ACC112 (cell line): ENCODE measurements at regions not wholly inside any gene's neighbourhood (a gene's known extent, or its start where the extent isn't known, plus 50 kb on each side); places are given as distances from the start of the nearest gene placed in this dataset.

Experiments
- H2AFZ ChIP-seq: fragments of 200-600 bp; sonication (generic); one replicate; pipeline ENCODE4 v1.6.0; 2017; ENCODE audit warnings: antibody characterized with exemption, low read length; ENCODE audit not compliant: unreplicated experiment
- H3K27ac ChIP-seq: fragments of 200-600 bp; sonication (generic); 2 replicates; pipeline ENCODE4 v1.5.1; 2014; ENCODE audit warnings: low read depth, mild to moderate bottlenecking, antibody characterized with exemption, low read length, moderate library complexity
- H3K27me3 ChIP-seq: fragments of 200-600 bp; sonication (generic); 2 replicates; pipeline ENCODE4 v1.6.1; 2014; ENCODE audit warnings: mild to moderate bottlenecking, antibody characterized with exemption, low read length, moderate library complexity, mixed read lengths; ENCODE audit not compliant: insufficient read depth
- H3K36me3 ChIP-seq: fragments of 200-600 bp; sonication (generic); 2 replicates; pipeline ENCODE4 v1.6.1; 2016; ENCODE audit warnings: mild to moderate bottlenecking, antibody characterized with exemption, low read length, moderate library complexity, mixed read lengths; ENCODE audit not compliant: insufficient read depth
- H3K4me1 ChIP-seq: fragments of 200-600 bp; sonication (generic); one replicate; pipeline ENCODE4 v1.6.1; 2016; ENCODE audit warnings: low read length, mixed read lengths; ENCODE audit not compliant: insufficient read depth, unreplicated experiment, control insufficient read depth
- H3K4me3 ChIP-seq: fragments of 200-600 bp; sonication (generic); 2 replicates; pipeline ENCODE4 v1.5.1; 2014; ENCODE audit warnings: mild to moderate bottlenecking, low read depth, low read length
- H3K79me2 ChIP-seq: fragments of 200-600 bp; sonication (generic); one replicate; pipeline ENCODE4 v1.6.0; 2016; ENCODE audit warnings: low read length; ENCODE audit not compliant: control insufficient read depth, unreplicated experiment, insufficient read depth

DNA sequence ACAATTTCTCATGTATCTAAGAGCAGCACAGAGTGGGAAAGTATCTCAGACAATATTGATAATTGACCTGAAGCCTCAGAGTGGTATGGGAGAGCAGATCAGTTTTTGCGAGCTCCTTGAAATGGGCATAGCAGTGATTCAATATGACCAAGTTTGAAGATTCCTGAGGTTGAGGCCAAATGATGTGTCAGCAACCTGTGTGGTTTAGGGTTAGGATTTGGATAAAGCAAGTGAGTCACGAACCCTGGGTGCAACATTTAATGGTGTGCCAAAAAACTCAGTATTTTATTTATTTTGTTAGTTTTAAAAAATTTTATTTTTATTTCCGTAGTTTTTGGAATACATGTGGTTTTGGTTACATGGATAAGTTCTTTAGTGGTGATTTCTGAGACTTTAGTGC, 92.5 kb upstream of the C21orf91 start:
- H2AFZ ChIP-seq: no peak overlapping the region
- peaks cover 31% of the 10 kb centered on the region for H3K27me3 ChIP-seq
- no peaks in the 10 kb centered on the region for H3K4me1 ChIP-seq
- no peak overlapping the region for H3K27ac ChIP-seq
- no peak overlapping the region for H3K4me3 ChIP-seq
- H3K36me3 ChIP-seq: no peaks in the 10 kb centered on the region
- no peaks in the 10 kb centered on the region for H3K79me2 ChIP-seq

DNA sequence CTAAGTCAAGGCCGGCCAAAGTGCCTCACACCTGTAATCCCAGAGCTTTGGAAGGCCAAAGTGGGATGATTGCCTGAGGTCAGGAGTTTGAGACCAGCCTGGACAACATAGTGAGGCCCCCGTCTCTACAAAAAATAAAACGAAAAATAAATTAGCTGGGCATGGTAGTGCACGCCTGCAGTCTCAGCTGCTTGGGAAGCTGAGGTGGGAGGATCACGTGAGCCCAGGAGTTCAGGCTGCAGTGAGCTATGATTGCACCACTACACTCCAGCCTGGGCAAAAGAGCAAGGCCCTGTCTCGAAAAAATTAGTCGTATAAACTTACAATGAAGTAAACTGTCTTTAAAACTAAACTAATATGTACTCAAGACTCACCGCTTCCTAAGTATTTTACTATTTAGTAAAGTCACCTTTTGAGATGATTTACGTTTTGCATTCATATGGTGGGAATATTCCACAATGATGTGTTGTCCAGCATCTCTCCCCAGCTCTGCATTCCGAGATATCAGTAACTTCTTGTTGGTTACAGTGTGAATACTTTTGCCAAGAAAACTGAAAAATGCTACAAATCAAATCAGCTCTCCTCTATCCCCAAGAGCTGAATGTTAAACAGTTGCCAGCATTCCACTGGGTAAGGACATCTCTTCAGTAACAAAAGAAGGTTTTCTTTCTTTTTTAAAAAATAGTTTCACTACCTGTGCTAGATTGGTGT, 84.9 kb upstream of the C21orf91 start:
- H3K27ac ChIP-seq: no peak overlapping the region
- H2AFZ ChIP-seq: no peak overlapping the region
- no peak overlapping the region for H3K4me3 ChIP-seq
- H3K79me2 ChIP-seq: no peaks in the 10 kb centered on the region
- H3K27me3 ChIP-seq: no peaks in the 10 kb centered on the region
- H3K4me1 ChIP-seq: peaks cover 3% of the 10 kb centered on the region
- no peaks in the 10 kb centered on the region for H3K36me3 ChIP-seq

DNA sequence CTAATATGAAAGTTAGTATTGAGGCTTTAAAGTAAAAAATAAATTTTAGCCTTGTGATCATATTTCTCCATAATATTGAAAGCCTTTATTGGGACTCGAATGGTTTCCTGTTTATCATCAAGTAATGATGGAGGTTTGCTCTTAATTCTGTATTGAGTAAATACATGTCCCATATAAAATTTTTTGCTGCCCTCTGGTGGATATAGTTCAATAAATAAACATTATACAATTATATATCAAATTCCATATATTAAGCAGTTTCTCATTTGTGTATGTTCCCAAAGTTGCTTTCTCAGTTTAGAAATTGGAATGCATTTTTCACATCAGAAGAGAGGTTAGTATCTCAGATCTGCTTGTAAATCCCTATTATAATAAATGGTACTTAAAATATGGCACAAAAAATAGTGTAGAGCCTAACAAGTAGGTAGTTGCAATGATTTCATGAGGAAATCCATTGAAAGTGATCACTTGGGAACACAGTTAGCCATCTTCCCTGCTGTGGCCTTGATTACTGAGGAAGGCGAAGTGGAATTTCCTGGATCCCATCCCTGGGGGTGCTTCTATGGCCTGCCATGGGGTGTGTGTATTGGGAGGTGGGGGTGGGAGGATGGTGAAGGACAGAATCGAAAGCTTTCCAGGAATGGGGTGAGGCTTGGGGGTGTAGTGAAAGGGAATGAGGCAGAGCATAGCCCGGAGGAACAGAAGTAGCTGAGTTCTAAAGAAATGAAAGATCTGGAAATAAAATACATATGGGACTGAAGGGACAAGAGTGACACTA, 84.1 kb upstream of the C21orf91 start:
- H3K27ac ChIP-seq: no peak overlapping the region
- H3K4me3 ChIP-seq: no peak overlapping the region
- no peaks in the 10 kb centered on the region for H3K79me2 ChIP-seq
- H3K4me1 ChIP-seq: peaks cover 3% of the 10 kb centered on the region
- no peak overlapping the region for H2AFZ ChIP-seq
- H3K27me3 ChIP-seq: no peaks in the 10 kb centered on the region
- no peaks in the 10 kb centered on the region for H3K36me3 ChIP-seq

DNA sequence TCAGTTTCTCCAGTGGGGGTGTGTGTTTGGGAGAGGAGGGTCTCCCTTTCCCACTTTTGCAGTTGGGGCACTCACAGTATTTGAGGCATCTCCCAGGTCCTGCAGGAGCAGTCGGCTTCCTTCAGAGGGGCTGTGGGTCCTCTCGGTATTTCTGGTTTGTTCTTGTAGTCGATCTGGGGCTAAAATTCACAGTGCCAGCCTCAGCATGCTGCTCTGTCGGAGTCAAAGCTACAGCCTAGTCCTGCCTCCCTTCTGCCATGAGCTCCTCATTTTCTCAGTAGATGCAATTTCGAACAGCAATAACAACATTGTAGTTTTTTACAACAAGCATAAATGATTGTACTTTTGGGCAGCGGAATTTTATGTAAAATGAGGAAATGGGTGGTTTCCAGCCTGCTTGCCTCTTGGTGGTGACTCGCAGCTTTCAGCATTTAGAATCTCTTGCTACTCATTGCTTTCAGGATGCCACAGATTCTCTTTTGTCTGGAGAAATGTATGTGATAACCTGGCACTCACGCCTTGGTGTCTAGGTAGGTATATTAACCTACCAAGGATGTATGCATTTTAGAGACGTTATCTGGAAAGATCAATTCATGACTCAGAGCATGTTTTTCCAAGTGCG, 82.4 kb upstream of the C21orf91 start:
- Histone ChIP-seq H3K27ac (no peak overlapping the region), H3K79me2 (no peaks in the 10 kb centered on the region), H3K36me3 (no peaks in the 10 kb centered on the region), H3K27me3 (no peaks in the 10 kb centered on the region; the same call in 1 of the 2 replicates), H3K4me1 (peaks cover 3% of the 10 kb centered on the region), H2AFZ (no peak overlapping the region), H3K4me3 (no peak overlapping the region)

DNA sequence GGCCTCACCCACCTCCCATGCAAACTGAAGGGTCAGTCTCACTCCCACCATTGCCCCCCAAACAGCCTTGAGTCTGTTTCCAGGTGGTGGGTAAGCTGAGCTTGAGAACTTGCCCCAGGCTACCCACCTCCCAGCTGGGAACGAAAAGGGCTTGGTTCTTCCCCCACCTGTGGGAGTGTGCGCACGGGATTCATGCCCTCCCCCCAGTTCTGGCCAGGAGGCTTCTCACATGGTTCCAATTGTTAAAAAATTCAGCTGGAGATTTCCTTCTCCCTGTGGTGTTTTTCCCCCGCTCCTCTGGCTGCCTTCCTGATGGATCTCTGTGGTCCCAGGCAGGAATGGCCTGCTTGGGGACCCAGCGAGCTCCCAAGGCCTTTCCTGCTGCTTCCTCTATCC, 81.8 kb upstream of the C21orf91 start:
- Histone ChIP-seq H3K79me2 (no peaks in the 10 kb centered on the region), H3K36me3 (no peaks in the 10 kb centered on the region), H2AFZ (no peak overlapping the region), H3K27ac (no peak overlapping the region), H3K4me3 (no peak overlapping the region), H3K4me1 (peaks cover 3% of the 10 kb centered on the region), H3K27me3 (no peaks in the 10 kb centered on the region; the same call in 1 of the 2 replicates)

DNA sequence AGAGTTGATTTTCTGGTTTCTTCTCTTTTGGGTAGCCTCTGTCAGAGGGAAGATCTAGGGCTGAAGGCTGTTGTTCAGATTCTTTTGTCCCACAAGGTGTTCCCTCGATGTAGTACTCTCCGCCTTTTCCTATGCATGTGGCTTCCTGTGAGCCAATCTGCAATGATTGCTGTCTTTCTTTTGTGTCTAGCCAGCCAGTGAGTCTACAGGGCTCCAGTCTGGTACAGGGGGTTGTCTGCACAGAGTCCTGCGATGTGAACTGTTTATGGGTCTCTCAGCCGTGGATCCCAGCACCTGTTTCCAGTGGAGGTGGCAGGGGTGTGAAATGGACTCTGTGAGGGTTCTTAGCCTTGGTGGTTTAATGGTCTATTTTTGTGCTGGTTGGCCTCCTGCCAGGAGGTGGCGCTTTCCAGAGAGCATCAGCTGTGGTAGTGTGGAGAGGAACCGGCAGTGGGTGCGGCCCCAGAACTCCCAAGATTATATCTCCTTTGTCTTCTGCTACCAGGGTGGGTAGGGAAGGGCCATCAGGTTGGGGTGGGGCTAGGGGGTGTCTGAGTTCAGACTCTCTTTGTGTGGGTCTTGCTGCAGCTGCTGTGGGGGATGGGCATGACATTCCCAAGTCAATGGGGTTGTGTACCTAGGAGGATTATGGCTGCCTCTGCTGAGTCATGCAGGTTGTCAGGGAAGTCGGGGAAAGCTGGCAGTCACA, 81.3 kb upstream of the C21orf91 start:
- Histone ChIP-seq H3K79me2 (no peaks in the 10 kb centered on the region), H3K36me3 (no peaks in the 10 kb centered on the region), H3K4me1 (peaks cover 3% of the 10 kb centered on the region), H3K4me3 (no peak overlapping the region), H3K27me3 (no peaks in the 10 kb centered on the region; the same call in 1 of the 2 replicates), H2AFZ (no peak overlapping the region), H3K27ac (no peak overlapping the region)

DNA sequence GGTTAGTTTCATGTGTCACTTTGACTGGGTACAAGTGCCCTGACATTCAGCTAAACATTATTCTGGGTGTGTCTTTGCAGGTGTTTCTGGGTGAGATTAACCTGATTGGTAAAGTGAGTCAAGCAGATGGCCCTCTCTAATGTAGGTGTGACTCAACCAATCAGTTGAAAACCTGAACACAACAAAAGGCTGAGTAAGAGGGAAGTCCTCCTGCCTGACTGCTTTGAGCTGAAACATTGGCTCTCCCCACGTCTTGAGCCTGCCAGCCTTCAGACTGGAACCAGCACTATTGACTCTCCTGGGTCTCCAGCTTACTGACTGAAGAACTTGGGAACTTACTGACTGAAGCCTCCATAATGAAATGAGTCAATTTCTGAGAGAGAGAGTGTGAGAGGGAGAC, 70.0 kb upstream of the C21orf91 start:
- Histone ChIP-seq H3K27ac (no peak overlapping the region), H3K4me1 (no peaks in the 10 kb centered on the region), H3K79me2 (no peaks in the 10 kb centered on the region), H3K27me3 (peaks cover 56% of the 10 kb centered on the region), H3K36me3 (no peaks in the 10 kb centered on the region), H2AFZ (no peak overlapping the region), H3K4me3 (no peak overlapping the region)

DNA sequence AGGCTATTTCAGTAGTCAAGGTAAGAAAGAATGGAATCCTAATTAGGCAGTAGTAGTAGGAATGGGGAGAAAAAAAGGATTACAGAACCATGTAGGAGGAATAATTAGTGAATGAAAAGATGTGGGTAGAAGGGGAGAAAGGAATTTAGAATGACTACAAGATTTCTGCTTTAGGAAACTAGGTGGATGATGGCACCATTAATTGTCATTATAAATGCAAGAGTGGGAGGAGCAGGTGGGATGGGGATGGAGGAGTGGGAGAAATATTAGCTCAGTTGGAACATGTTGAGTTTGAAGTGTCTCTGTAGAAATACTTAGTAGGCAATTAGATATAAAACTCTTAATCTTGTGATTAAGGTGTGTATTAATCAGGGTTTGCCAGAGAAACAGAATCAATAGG, 50.0 kb upstream of the C21orf91 start:
- H3K4me3 ChIP-seq: no peak overlapping the region
- H3K4me1 ChIP-seq: no peaks in the 10 kb centered on the region
- peaks cover 22% of the 10 kb centered on the region; the same call in 1 of the 2 replicates for H3K27me3 ChIP-seq
- H2AFZ ChIP-seq: no peak overlapping the region
- no peaks in the 10 kb centered on the region for H3K79me2 ChIP-seq
- H3K36me3 ChIP-seq: no peaks in the 10 kb centered on the region
- H3K27ac ChIP-seq: no peak overlapping the region
